ENCODE measurements at regions not wholly inside any gene's neighbourhood (a gene's known extent, or its start where the extent isn't known, plus 50 kb on each side); places are given as distances from the start of the nearest gene placed in this dataset.

- intact Hi-C loops (cut with DNase I), result no loop called here
- Histone ChIP-seq H3K36me3 (no peaks in the 10 kb centered on the region), H3K9me3 (peaks cover 0 to 19% of the 10 kb centered on the region in 2 donors), H3K27ac (no peak overlapping the region), H3K4me3 (no peak overlapping the region), H3K4me1 (no peaks in the 10 kb centered on the region), H3K27me3 (no peaks in the 10 kb centered on the region)
- DNase-seq (ENCODE audit: low spot score in 2 of 2), result no peak
- TF ChIP-seq CTCF (IDR thresholded peaks at IDR 0.05), result no peak
Observed at GRCh38 chr6:80403365-80403764, 296.9 kb downstream of the BCKDHB start.

GRCh38 chr6:80402266-80402665, 295.8 kb downstream of the BCKDHB start:
- intact Hi-C loops (cut with DNase I), result no loop called here
- TF ChIP-seq CTCF (IDR thresholded peaks at IDR 0.05), result no peak
- H3K4me3 ChIP-seq, result no peak overlapping the region
- DNase-seq (ENCODE audit: low spot score in 2 of 2), result no peak
- H3K27me3 ChIP-seq, result no peaks in the 10 kb centered on the region
- H3K27ac ChIP-seq, result no peak overlapping the region
- no peaks in the 10 kb centered on the region for H3K36me3 ChIP-seq
- H3K4me1 ChIP-seq, result no peaks in the 10 kb centered on the region
- peaks cover 0 to 19% of the 10 kb centered on the region in 2 donors for H3K9me3 ChIP-seq
